ENCODE measurements at regions not wholly inside any gene's neighbourhood (a gene's known extent, or its start where the extent isn't known, plus 50 kb on each side); places are given as distances from the start of the nearest gene placed in this dataset.

GRCh38 chr7:115864082-115864481 lies 166.5 kb downstream of the TFEC start:
- TF ChIP-seq CTCF (IDR thresholded peaks at IDR 0.05), result no peak
- H3K36me3 Mint-ChIP-seq (ENCODE audit: low read depth), result no peaks in the 10 kb centered on the region
- no peak for DNase-seq
- H3K9me3 Mint-ChIP-seq, result no peaks in the 10 kb centered on the region
- no peaks in the 10 kb centered on the region for H3K4me1 Mint-ChIP-seq
- no peak overlapping the region for H3K27ac Mint-ChIP-seq
- H3K4me3 Mint-ChIP-seq, result no peak overlapping the region
- H3K27me3 Mint-ChIP-seq (ENCODE audit: low read depth, poor library complexity), result peaks cover 9% of the 10 kb centered on the region

- peak; percentile 52 for TF ChIP-seq CTCF (IDR thresholded peaks at IDR 0.05)
- no peak overlapping the region for H3K4me3 Mint-ChIP-seq
- H3K9me3 Mint-ChIP-seq, result peaks cover 5% of the 10 kb centered on the region
- DNase-seq, result no peak
- no peak overlapping the region for H3K27ac Mint-ChIP-seq
- peaks cover 5% of the 10 kb centered on the region for H3K4me1 Mint-ChIP-seq
- no peaks in the 10 kb centered on the region for H3K36me3 Mint-ChIP-seq (ENCODE audit: low read depth)
- no peaks in the 10 kb centered on the region for H3K27me3 Mint-ChIP-seq (ENCODE audit: low read depth, poor library complexity)
Observed at GRCh38 chr7:115851291-115851690, 179.3 kb downstream of the TFEC start.

GRCh38 chr7:115850774-115851173 lies 179.8 kb downstream of the TFEC start:
- no peak for DNase-seq
- Mint-ChIP-seq H3K4me3 (no peak overlapping the region), H3K4me1 (peaks cover 5% of the 10 kb centered on the region), H3K9me3 (peaks cover 5% of the 10 kb centered on the region), H3K27ac (no peak overlapping the region), H3K36me3 (ENCODE audit: low read depth) (no peaks in the 10 kb centered on the region), H3K27me3 (ENCODE audit: low read depth, poor library complexity) (no peaks in the 10 kb centered on the region)
- no peak for TF ChIP-seq CTCF (IDR thresholded peaks at IDR 0.05)

- Mint-ChIP-seq H3K9me3 (peaks cover 17% of the 10 kb centered on the region), H3K4me1 (peaks cover 9% of the 10 kb centered on the region)
- DNase-seq, result no peak
Observed at GRCh38 chr7:115844857-115845256, 185.7 kb downstream of the TFEC start.

GRCh38 chr7:115840702-115841101 lies 189.9 kb downstream of the TFEC start:
- TF ChIP-seq CTCF (IDR thresholded peaks at IDR 0.05), result no peak
- DNase-seq, result no peak
- peaks cover 11% of the 10 kb centered on the region for H3K9me3 Mint-ChIP-seq
- no peak overlapping the region for H3K27ac Mint-ChIP-seq
- no peaks in the 10 kb centered on the region for H3K27me3 Mint-ChIP-seq (ENCODE audit: low read depth, poor library complexity)
- H3K4me3 Mint-ChIP-seq, result no peak overlapping the region
- peaks cover 5% of the 10 kb centered on the region for H3K4me1 Mint-ChIP-seq
- peaks cover 4% of the 10 kb centered on the region for H3K36me3 Mint-ChIP-seq (ENCODE audit: low read depth)

More at GRCh38 chr7:115844857-115845256, 185.7 kb downstream of the TFEC start:
- Mint-ChIP-seq H3K27ac (no peak overlapping the region), H3K27me3 (ENCODE audit: low read depth, poor library complexity) (no peaks in the 10 kb centered on the region), H3K4me3 (no peak overlapping the region), H3K36me3 (ENCODE audit: low read depth) (peaks cover 4% of the 10 kb centered on the region)
- no peak for TF ChIP-seq CTCF (IDR thresholded peaks at IDR 0.05)

GRCh38 chr7:115838829-115839228 lies 191.7 kb downstream of the TFEC start:
- no peak for TF ChIP-seq CTCF (IDR thresholded peaks at IDR 0.05)
- Mint-ChIP-seq H3K4me1 (peaks cover 10% of the 10 kb centered on the region), H3K27me3 (ENCODE audit: low read depth, poor library complexity) (no peaks in the 10 kb centered on the region), H3K9me3 (peaks cover 5% of the 10 kb centered on the region), H3K36me3 (ENCODE audit: low read depth) (peaks cover 1% of the 10 kb centered on the region), H3K4me3 (no peak overlapping the region), H3K27ac (no peak overlapping the region)
- no peak for DNase-seq

Data from nephron progenitor cell (in vitro differentiated cells).